Keratinocyte (primary cell): ENCODE measurements at regions not wholly inside any gene's neighbourhood (a gene's known extent, or its start where the extent isn't known, plus 50 kb on each side); places are given as distances from the start of the nearest gene placed in this dataset.

Experiments used
- DNase-seq: peaks from one replicate; pipeline ENCODE4 v3.0.0-alpha.2; 2011; ENCODE audit warnings: low read depth, missing footprints, low spot score
- FAIRE-seq: peaks from 2 replicates; lab custom pipeline; 2011; peaks lifted over from hg19 to GRCh38; lab: Jason Lieb, UNC
- H2AFZ ChIP-seq: 2 replicates; pipeline ENCODE4 v1.6.0; 2012; ENCODE audit warnings: low read length, control low read depth, inconsistent platforms; ENCODE audit not compliant: control insufficient read depth
- H3K27ac ChIP-seq: 2 replicates; pipeline ENCODE4 v1.5.1; 2011; ENCODE audit warnings: low read length; ENCODE audit not compliant: control insufficient read depth, insufficient read depth
- H3K27me3 ChIP-seq: 3 replicates; pipeline ENCODE4 v1.6.0; 2011; ENCODE audit warnings: low read length; ENCODE audit not compliant: control insufficient read depth, insufficient read depth; ENCODE audit errors: extremely low read depth
- H3K36me3 ChIP-seq, 2 experiments: 2 replicates in 1 of 2; 3 replicates in 1 of 2; pipeline ENCODE4 v1.5.1; 2011; ENCODE audit warnings: low read length in 2 of 2, mild to moderate bottlenecking in 1 of 2; ENCODE audit not compliant: control insufficient read depth in 2 of 2, insufficient read depth in 2 of 2; ENCODE audit errors: extremely low read depth in 1 of 2
- H3K4me1 ChIP-seq: 3 replicates; pipeline ENCODE4 v1.5.1; 2011; ENCODE audit warnings: low read length; ENCODE audit not compliant: control insufficient read depth, insufficient read depth; ENCODE audit errors: extremely low read depth
- H3K4me2 ChIP-seq: 3 replicates; pipeline ENCODE4 v1.6.0; 2011; ENCODE audit warnings: low read depth, low read length; ENCODE audit not compliant: control insufficient read depth, insufficient read depth; ENCODE audit errors: extremely low read depth
- H3K4me3 ChIP-seq, 3 experiments: fragments of 200-600 bp in 1 of 3; sonication (generic) in 1 of 3; 2 replicates in 2 of 3; 3 replicates in 1 of 3; pipeline ENCODE4 v1.5.1; 2011 to 2016; ENCODE audit warnings: low read length in 3 of 3, mild to moderate bottlenecking in 3 of 3, control low read depth in 2 of 3, inconsistent platforms in 1 of 3, low read depth in 1 of 3, mixed read lengths in 1 of 3, mixed run types in 1 of 3, moderate library complexity in 1 of 3; ENCODE audit not compliant: control insufficient read depth in 2 of 3, insufficient read depth in 2 of 3; ENCODE audit errors: extremely low read depth in 1 of 3
- H3K79me2 ChIP-seq: 2 replicates; pipeline ENCODE4 v1.6.0; 2012; ENCODE audit warnings: low read length; ENCODE audit not compliant: control insufficient read depth, insufficient read depth
- H3K9ac ChIP-seq: 3 replicates; pipeline ENCODE4 v1.6.0; 2011; ENCODE audit warnings: low read length; ENCODE audit not compliant: control insufficient read depth, insufficient read depth; ENCODE audit errors: extremely low read depth
- H3K9me1 ChIP-seq: 3 replicates; pipeline ENCODE4 v1.6.0; 2011; ENCODE audit warnings: low read length; ENCODE audit not compliant: control insufficient read depth, insufficient read depth; ENCODE audit errors: extremely low read depth
- H3K9me3 ChIP-seq: 2 replicates; pipeline ENCODE4 v1.5.1; 2012; ENCODE audit warnings: low read depth, low read length; ENCODE audit not compliant: control insufficient read depth
- H4K20me1 ChIP-seq: 3 replicates; pipeline ENCODE4 v1.6.0; 2011; ENCODE audit warnings: low read length; ENCODE audit not compliant: control insufficient read depth, insufficient read depth; ENCODE audit errors: extremely low read depth
- EZH2 ChIP-seq: IDR thresholded peaks from one replicate; pipeline ENCODE4 v1.6.1; 2012; ENCODE audit warnings: inconsistent platforms, mild to moderate bottlenecking, low read length, moderate library complexity
- dilution Hi-C: fragments of 300-500 bp; cut with MboI; formaldehyde crosslinking; loops from one replicate; pipeline ENCODE4 v1.7.0; 2020; ENCODE audit warnings: low sequenced_read_pairs; ENCODE audit not compliant: extremely low pct_ligation_motif_present
- TF ChIP-seq, protein P1 (sequence below), 3 experiments: IDR thresholded peaks in 1 of 3; conservative IDR thresholded peaks in 1 of 3; optimal IDR thresholded peaks in 1 of 3; 2 replicates in 2 of 3; 3 replicates in 1 of 3; pipeline versions ENCODE3 to v1.5.1; 2011; ENCODE audit warnings: low read length in 3 of 3, mild to moderate bottlenecking in 3 of 3, moderate library complexity in 2 of 3, control low read depth in 1 of 3, inconsistent platforms in 1 of 3; ENCODE audit not compliant: insufficient read depth in 2 of 3; ENCODE audit errors: extremely low read depth in 1 of 3

DNA sequence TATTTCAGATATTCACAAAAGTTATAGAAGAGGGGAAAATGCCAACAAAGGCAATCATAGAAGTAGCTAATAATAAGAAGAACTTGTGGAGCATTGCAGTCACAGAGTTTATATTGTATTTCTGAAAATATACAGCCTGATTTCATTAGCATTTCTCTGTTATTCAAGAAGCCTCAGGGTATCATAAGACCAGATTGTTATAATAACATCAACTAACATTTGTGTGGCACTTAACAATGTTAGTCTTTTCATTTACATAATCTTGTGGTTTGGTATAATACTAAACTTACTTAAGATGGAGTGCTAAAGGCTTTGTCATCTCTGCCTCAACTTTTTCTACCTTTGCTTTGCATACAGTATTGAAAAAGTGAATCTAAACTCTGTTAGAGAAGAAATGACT is 61.6 kb upstream of the TACR1 start:
- H3K9me1 ChIP-seq = no peaks in the 10 kb centered on the region
- H3K4me3 ChIP-seq = no peak overlapping the region
- H3K27ac ChIP-seq = no peak overlapping the region
- no peaks in the 10 kb centered on the region for H3K36me3 ChIP-seq
- H4K20me1 ChIP-seq = no peaks in the 10 kb centered on the region
- no peak overlapping the region for H2AFZ ChIP-seq
- FAIRE-seq = no peak
- H3K4me1 ChIP-seq = no peaks in the 10 kb centered on the region
- no peak overlapping the region for H3K9ac ChIP-seq
- DNase-seq = no peak
- no peaks in the 10 kb centered on the region for H3K79me2 ChIP-seq
- no peak for TF ChIP-seq EZH2
- TF ChIP-seq, protein P1, sequence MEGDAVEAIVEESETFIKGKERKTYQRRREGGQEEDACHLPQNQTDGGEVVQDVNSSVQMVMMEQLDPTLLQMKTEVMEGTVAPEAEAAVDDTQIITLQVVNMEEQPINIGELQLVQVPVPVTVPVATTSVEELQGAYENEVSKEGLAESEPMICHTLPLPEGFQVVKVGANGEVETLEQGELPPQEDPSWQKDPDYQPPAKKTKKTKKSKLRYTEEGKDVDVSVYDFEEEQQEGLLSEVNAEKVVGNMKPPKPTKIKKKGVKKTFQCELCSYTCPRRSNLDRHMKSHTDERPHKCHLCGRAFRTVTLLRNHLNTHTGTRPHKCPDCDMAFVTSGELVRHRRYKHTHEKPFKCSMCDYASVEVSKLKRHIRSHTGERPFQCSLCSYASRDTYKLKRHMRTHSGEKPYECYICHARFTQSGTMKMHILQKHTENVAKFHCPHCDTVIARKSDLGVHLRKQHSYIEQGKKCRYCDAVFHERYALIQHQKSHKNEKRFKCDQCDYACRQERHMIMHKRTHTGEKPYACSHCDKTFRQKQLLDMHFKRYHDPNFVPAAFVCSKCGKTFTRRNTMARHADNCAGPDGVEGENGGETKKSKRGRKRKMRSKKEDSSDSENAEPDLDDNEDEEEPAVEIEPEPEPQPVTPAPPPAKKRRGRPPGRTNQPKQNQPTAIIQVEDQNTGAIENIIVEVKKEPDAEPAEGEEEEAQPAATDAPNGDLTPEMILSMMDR (optimal IDR thresholded peaks at IDR 0.05 in 1 of 3, IDR thresholded peaks at IDR 0.05 in 1 of 3, conservative IDR thresholded peaks at IDR 0.05 in 1 of 3; ENCODE audit: extremely low read depth in 1 of 3, insufficient read depth in 2 of 3, low read length in 3 of 3) = no peak
- H3K9me3 ChIP-seq = no peaks in the 10 kb centered on the region
- H3K4me2 ChIP-seq = no peak overlapping the region
- H3K27me3 ChIP-seq = no peaks in the 10 kb centered on the region
- dilution Hi-C loops = no loop called here

DNA sequence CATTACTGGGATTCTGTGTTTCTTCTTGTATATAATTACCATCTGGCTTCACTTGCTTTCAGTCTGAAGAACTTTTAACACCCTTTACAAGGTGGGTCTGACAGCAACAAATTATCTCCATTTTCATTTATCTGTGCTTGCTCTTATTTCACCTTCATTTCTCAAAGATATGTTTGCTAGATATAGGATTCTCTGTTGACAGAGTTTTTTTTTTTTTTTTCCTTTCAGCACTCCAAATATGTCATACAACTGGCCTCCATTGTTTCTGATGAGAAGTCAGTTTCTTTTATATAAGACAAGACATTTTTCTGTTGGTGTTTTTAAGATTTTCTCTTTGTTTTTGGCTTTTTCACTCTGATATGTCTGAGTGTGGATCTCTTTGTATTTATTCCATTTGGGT is 59.3 kb upstream of the TACR1 start:
- no peaks in the 10 kb centered on the region for H3K36me3 ChIP-seq
- no peaks in the 10 kb centered on the region for H3K9me3 ChIP-seq
- H3K79me2 ChIP-seq = no peaks in the 10 kb centered on the region
- H3K9ac ChIP-seq = no peak overlapping the region
- no peak overlapping the region for H3K4me2 ChIP-seq
- dilution Hi-C loops = no loop called here
- no peaks in the 10 kb centered on the region for H4K20me1 ChIP-seq
- no peak overlapping the region for H3K4me3 ChIP-seq
- no peak overlapping the region for H3K27ac ChIP-seq
- no peak for TF ChIP-seq EZH2
- TF ChIP-seq, protein P1 (optimal IDR thresholded peaks at IDR 0.05 in 1 of 3, IDR thresholded peaks at IDR 0.05 in 1 of 3, conservative IDR thresholded peaks at IDR 0.05 in 1 of 3; ENCODE audit: extremely low read depth in 1 of 3, insufficient read depth in 2 of 3, low read length in 3 of 3) = no peak
- H3K27me3 ChIP-seq = no peaks in the 10 kb centered on the region
- H3K4me1 ChIP-seq = no peaks in the 10 kb centered on the region
- DNase-seq = no peak
- H3K9me1 ChIP-seq = no peaks in the 10 kb centered on the region
- no peak for FAIRE-seq
- no peak overlapping the region for H2AFZ ChIP-seq
